ENCODE measurements at regions not wholly inside any gene's neighbourhood (a gene's known extent, or its start where the extent isn't known, plus 50 kb on each side); places are given as distances from the start of the nearest gene placed in this dataset.

GRCh38 chr9:4923580-4924544, 61.2 kb upstream of the JAK2 start (continued):
- TF ChIP-seq CREB3L1 (IDR thresholded peaks at IDR 0.05; ENCODE audit: borderline replicate concordance, low read depth), result no peak
- no peak for TF ChIP-seq ZFP1 (CRISPR knock-in tag; IDR thresholded peaks at IDR 0.05)
- TF ChIP-seq TSC22D4 (tag; IDR thresholded peaks at IDR 0.05), result no peak
- TF ChIP-seq ESRRA (IDR thresholded peaks at IDR 0.05; ENCODE audit: borderline replicate concordance, low read depth), result no peak
- no peak for TF ChIP-seq ETV1 (tag; conservative IDR thresholded peaks at IDR 0.05; ENCODE audit: low read depth)
- no peak; the same call in 1 of the 2 replicates for TF ChIP-seq DPF2 (IDR thresholded peaks at IDR 0.05)
- TF ChIP-seq TCFL5 (CRISPR knock-in tag; conservative IDR thresholded peaks at IDR 0.05), result no peak
- peak; percentile 60 for TF ChIP-seq SMAD4 (CRISPR knock-in tag; conservative IDR thresholded peaks at IDR 0.05)
- no peak for TF ChIP-seq ZNF311 (CRISPR knock-in tag; IDR thresholded peaks at IDR 0.05)
- TF ChIP-seq HNRNPL (IDR thresholded peaks at IDR 0.05; ENCODE audit: low read depth, low read length), result no peak
- no peak for TF ChIP-seq ATF6 (CRISPR knock-in tag; IDR thresholded peaks at IDR 0.05)
